Activated naive CD4-positive, alpha-beta T cell treated with anti-CD3 and anti-CD28 coated beads, Interleukin-2, amount 50 U/mL, for 16 hours (primary cell): ENCODE measurements at regions not wholly inside any gene's neighbourhood (a gene's known extent, or its start where the extent isn't known, plus 50 kb on each side); places are given as distances from the start of the nearest gene placed in this dataset.

Experiments
- DNase-seq: peaks from one replicate; pipeline ENCODE4 v3.0.0-alpha.2; 2020

GRCh38 chr12:93135286-93136239 lies 206.5 kb upstream of the EEA1 start:
- DNase-seq: no peak

GRCh38 chr12:93136253-93137055 lies 207.4 kb upstream of the EEA1 start:
- no peak for DNase-seq

DNA sequence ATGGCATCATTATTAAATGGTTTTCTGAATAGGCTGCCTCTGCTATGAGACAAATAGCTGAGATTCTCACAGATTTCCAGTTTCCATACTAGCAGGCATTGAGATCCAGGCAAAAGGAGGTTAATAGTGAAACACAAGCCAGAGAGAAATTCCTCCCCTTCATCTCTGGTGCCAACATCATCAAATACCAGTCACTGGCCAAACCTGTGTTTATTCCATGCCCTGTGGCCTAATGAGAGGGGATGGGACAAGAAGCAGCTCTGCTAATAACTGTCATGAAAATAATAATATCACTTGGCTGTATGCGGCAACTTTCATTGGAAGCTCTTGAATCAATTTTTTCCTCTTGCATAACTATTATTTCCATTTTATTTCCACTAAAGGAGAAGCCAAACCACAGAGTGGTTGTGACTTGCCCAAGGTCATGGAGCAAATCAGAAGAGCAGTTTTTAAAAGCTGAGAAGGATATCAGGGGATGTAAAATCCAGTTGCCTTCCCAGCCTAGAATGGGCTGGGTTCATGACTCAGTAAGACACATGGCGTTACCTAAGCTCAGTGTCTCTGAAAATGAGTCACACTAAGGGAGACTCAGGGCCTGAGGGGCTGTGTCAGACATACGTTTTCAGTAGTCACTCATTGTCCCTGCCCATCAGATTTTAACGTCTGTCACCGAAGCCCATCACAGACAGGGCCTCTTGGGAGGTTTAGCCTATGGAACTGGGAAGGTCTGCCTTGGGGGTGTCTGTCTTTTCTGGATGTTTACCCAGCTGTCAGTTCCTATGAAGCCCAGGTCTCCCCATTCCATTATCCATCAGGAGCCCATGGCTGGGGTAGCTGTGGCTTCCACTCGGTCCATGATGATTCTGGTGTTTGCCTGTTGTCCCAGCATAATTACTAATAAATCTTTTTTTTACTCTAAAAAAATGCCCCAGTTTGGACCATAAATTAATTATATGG lies 208.8 kb upstream of the EEA1 start:
- DNase-seq: no peak

GRCh38 chr12:93139028-93139665 lies 210.1 kb upstream of the EEA1 start:
- no peak for DNase-seq

- DNase-seq: no peak
Measured at GRCh38 chr12:93140325-93140724, 211.2 kb upstream of the EEA1 start.

- no peak for DNase-seq
Measured at GRCh38 chr12:93140801-93141200, 211.7 kb upstream of the EEA1 start.

DNA sequence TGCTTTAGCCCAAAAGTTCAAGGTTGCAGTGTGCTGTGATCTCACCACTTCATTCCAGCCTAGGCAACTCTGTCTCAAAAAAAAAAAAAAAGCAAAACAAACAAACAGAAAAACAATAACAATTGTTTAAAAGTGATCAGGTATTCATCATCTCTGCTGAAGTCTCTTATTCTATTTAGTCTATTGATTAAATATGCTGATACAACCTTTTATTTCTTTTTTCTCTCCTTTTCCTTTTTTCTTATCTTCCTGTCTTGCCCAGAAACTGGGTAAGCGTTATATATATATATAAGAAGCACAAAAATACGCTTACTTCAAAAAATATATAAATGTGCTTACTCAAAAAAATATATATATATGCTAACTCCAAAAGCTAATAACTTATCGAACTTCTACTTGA lies 213.8 kb upstream of the EEA1 start:
- no peak for DNase-seq

GRCh38 chr12:93144109-93144508 lies 215.0 kb upstream of the EEA1 start:
- no peak for DNase-seq

DNA sequence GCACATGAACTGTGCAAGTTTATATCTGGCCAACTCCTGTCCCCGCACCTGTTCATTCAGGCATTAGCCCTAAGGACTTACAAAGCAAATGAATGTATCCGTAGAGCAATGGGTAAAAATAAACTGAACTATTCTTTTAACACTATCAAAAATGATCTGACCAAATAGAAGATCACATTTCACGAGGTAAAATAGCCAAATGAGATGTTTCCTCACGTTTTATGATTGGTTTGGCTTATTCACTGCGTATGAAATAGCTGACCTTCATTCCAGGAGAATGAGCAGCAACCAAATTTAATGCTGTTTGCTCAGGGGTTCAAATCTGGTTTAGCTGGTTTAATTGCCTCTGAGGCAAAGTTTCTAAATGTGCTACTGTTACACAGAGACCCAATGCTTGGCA lies 216.0 kb upstream of the EEA1 start:
- no peak for DNase-seq

DNA sequence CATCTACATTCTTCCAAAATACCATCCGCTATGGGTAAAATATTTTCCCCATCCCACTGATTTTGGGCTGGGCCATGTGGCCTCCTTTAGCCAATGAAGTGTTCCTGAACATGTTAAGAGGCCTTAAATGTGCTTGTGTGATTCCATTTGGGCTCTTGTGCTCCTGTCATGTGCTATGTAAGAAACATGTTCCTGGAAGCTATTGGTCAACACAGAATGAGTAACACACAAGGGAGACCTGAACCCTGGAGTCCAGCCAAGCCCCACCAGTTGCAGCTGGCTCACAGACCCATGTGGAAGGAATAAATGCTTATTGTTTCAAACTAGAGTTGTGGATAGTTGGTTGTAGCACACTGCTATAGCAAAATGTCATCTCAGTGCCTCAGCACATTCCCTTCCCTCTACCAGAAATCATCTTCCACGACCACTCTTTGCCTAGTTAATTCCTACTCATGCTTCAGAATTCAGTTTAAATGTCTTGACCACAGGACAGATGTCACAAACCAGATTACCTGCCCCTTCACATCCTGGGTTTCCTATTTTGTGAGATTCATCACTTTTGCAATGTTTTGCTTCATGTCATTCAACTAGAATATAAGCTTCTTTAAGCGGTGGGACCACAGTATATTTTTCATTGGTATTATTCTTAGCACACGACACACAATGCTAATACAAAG lies 217.3 kb upstream of the EEA1 start:
- no peak for DNase-seq

GRCh38 chr12:93146970-93147369 lies 217.9 kb upstream of the EEA1 start:
- no peak for DNase-seq

- DNase-seq: no peak
Measured at GRCh38 chr12:93148412-93148811, 219.3 kb upstream of the EEA1 start.

DNA sequence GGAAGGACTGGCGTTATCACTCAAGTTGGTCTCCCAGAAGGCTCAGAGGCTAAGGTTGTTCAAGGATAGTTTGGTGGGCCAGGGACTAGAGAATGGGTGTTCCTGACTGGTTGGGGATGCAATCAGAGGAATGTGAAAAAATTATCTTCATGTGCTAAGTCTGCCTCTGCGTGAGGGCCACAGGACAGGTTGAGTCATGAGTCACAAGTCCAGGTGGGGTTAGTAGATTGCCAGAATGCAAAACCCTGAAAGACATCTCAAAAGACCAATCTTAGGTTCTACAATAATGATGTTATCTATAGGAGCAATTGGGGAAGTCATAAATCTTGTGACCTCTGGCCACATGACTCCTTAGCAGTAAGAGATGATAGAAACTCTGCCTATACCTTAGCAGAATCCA lies 220.1 kb upstream of the EEA1 start:
- DNase-seq: no peak

DNA sequence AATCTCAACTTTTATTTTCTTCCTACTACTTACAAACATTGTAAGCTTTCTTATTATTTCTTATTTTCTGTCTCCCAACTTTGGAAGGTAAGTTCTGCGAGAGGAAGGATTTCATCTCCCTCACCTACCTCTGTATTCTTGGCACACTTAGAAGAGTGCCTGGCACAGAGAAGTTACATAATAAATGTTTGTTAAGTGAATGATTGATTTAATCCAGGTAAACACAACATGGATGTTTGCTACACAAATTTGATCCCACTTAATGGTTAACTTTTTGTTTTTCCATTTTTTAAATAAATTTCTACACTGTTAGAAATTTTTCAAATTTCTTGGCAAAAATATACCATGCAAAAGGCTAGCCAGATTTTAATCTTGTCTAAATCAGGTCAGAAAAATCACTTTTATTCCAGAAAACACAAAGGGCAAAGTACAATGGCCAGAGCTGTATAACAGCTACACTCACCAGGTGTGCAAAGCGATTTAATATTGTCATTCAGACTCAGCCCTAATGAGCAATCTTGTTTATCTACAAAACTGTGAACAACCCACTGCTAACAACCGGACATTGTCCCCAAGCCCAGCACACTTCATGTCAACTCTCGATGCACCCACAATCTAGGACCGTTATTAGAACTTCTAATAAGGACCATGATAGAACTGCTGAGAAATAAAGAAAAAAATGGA lies 222.1 kb upstream of the EEA1 start:
- no peak for DNase-seq

DNA sequence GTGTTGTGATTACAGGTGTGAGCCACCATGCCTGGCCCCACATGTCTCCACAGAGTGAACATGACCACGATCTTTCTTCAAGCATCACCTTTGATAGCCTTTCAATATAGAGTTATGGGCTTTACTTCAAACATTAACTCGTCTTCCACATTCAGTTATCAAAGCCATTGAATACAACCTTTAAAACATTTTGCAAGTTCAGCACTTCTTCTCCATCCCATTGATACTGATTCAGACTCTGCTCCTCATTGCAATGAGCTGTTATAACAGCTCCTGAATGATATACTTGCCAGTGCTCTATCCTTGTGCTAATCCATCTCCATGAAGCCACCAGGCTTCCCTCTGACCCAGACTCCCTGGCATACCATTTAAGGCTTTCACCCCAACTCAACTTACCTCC lies 223.5 kb upstream of the EEA1 start:
- no peak for DNase-seq

- no peak for DNase-seq
Measured at GRCh38 chr12:93153321-93153720, 224.2 kb upstream of the EEA1 start.

- DNase-seq: no peak
Measured at GRCh38 chr12:93154096-93154728, 223.5 kb upstream of the NUDT4 start.

DNA sequence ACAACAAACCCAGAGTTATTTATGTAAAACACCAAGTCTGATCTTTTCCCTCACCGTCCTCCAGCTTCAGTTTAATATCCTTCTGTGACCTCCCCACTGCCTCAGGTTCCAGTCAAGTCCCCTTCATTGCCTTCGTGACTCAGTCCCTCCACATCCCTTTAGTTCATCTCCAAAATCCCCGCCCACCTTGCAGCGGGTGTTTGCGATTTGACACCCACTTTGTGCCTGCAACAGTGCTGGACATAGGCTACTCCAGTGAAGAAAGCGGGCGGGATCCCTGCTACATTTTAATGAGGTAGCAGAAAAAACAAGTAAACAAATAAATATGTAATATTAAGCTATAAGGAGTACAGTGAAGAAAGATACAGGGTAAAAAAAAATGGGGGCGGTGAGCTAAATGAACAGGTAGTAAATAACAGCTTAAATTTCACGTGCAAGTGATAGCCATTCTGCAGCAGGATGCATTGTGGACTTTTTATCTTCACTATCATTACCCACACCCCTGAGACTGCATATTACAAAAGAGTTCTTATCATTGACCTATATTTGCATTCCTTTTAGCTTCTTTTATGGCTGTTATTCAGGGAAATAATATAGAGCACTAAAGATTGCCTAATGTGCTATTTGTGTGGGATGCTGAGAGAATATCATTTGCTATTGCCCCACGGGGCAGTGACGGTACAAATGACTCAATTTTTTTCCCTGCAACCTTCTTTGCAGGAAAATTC lies 222.8 kb upstream of the NUDT4 start:
- DNase-seq: no peak

GRCh38 chr12:93156086-93156716 lies 221.5 kb upstream of the NUDT4 start:
- no peak for DNase-seq
